Suppressor macrophage (primary cell): ENCODE measurements at regions not wholly inside any gene's neighbourhood (a gene's known extent, or its start where the extent isn't known, plus 50 kb on each side); places are given as distances from the start of the nearest gene placed in this dataset.
A peak's percentile ranks its signal among the peaks of the same experiment; 100 is the strongest.
"Not testable (repeated sequence)": the region's sequence is repeated elsewhere in the genome, so short reads cannot be mapped to it uniquely, and the experiment has no call there.

ENCODE experiments used
- DNase-seq, 4 experiments: peaks; one replicate each; pipeline ENCODE4 v3.0.0-alpha.2; 2020 to 2022

DNA sequence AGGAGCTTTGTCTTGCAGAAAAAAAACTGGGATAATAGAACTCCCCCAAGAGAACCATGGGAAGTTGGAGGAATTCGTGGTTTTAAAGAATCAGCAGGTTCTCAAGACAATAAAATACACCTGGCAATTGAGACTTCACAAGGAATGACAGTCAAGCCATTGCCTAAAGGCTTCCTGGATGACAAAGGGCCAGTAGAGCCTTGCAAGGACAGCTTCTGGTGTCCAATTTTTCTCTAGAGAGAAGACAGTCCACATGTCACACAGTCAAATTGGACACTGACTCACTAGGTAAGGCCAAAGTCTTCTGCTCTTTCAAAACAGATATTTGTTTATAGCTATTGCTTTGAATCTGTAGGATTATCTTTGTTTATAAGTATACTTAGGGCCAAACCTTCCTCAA lies 80.3 kb upstream of the BMP5 start:
- DNase-seq: no peak

DNA sequence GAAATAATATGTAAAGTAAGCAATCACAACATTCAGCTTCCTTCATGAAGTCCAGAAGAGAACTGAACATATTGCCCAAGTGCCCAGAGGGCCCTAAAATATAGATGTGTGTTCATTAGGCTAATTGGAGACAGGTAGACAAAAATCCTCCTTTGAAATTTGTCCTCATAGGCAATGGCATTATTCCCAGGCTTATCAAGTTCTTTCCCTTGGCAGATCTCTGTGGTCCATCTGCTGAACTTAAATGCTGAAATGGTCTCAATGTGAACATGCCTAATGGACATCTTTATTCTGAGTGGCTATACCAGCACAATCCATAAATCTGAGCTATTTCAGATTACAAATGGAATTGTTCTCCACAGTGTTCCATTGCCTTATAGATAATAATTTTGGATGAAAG lies 79.0 kb upstream of the BMP5 start:
- no peak for DNase-seq

DNA sequence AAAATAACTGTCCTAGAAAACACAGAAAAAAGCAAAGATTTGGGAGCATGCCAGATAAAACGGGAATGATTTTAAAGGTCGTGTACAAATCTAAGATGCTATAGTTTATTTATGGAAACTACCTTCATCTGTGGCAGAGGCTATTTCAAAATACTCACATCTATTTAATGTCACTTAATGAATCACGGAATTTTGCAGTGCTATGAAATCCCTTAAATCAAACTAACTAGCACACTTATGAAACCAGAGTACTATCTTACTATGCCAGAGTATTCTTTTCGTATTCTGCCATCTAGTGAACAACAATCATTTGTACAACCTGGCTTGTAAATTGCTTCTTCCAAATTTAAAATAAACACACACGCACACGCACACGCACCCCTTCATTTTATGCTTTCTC lies 77.9 kb upstream of the BMP5 start:
- no peak for DNase-seq

DNA sequence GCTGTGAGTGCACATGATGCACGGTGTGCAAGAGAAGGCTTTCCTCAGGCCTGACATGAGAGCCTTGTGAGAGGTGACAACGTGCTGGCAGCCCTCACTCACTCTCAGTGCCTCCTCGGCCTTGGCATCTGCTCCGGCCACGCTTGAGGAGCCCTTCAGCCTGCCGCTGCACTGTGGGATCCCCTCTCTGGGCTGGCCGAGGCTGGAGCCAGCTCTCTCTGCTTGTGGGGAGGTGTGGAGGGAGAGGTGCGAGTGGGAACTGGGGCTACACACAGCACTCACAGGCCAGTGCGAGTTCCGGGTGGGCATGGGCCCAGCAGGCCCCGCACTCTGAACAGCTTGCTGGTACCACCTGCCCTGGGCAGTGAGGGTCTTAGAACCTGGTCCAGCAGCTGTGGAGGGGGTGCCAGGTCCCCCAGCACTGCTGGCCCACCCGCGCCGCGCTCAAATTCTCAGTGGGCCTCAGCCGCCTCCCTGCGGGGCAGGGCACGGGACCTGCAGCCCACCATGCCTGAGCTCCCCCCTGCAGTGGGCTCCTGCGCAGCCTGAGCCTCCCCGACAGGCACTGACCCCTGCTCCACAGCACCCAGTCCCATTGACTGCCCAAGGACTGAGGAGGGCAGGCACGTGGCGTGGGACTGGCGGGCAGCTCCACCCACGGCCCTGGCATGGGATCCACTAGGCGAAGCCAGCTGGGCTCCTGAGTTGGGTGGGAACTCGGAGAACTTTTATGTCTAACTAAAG lies 74.9 kb upstream of the BMP5 start:
- DNase-seq: no peak

DNA sequence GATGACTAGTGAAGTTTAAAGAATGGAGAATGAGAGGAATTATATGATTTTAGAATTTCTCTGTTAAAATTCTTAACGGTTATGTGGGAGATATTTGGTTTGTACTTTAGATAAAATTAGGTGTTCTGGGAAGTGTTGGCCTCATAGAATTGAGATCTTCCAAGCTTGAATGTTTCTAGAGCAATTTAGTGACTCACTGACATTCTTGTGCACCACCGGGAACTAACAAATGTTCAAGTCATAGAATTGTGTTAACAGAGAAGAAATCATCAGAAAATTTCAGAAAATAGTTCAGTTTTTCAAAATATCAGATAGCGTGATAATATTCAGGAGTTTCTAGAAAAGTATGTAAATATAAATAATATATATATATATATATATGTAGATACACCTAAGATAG lies 67.9 kb upstream of the BMP5 start:
- DNase-seq: no peak

DNA sequence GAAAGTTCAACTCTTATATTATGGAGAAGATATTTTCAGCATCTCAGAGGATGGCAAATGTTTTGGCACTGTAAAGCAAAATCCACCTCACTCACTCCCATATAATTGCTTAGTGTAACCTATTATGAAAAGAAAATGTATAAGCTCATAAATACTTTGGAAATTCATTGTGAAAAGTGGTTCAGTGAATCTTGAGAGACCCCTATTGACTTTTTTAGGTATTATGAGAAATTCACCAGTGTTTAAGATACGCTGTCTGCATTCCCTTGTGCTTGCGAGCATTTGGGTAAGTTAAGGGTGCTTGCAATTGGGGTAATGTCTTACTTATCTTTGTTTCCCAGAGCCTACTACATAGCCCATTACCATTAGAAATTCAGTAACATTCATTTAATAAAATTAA lies 66.3 kb upstream of the BMP5 start:
- DNase-seq: no peak

DNA sequence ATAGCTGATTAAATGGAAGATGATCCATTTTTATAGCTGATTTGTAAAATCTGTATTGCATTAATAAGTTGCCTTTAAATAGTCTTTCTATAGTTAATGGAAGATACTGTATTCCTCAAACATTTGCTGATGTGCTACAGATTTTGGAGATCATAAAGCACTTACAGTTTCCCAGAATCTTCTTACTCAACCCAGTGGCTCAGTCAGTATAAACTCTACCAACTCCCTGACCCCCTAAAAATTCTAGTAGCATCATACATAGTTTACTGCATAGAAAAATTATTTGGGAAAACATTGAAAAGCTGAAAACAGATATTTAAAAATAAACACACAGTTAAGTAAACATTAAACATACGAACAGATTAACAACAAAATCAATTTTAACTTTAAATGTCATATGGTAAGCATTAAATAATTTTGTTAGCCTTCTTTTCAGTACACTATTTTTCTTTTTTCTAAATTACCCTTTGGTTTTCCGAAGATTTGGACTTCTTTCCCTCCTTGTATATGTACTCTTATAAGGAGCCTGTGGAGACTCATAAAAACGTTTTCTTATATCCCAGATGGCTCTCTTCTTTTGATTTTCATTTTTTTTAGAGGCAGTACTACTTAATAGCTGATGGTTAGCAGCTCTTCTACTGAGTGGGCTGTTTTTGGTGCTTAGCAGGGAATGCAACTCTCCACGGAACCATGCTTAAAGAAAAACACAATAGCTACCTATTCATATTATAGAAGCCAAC lies 62.7 kb upstream of the BMP5 start:
- DNase-seq: no peak

DNA sequence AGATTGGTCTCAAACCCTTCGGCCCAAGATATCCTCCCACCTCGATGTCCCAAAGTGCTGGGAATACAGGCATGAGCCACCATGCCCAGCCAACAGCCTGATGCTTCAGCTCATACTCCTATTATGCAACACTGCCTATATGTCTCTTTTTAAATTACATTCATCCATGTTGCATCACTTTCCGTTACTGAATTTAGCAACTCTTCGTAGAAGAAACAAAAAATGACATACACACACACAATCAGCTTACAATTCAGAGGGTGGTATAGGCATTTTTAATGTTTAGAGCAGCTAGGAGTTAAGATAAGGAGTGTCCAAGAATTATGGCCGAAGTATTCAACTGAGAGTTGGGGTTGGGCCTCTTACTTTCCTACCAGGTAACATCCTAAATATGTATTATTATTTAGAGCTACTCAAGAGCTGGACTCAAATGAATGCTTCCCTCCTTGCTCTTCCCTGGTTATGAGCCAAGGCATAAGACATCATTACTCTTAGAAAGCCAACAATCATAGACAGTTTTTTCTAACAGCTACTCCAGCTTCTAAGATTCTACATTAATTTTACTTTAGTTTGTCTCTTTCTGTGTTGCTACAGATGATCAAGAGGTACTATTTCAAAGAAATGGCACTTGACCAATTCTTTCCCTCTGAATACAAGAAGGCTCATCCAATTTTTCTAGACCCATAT lies 62.0 kb upstream of the BMP5 start:
- peak in 2 of 4 experiments; percentile 1 to 16 for DNase-seq

DNA sequence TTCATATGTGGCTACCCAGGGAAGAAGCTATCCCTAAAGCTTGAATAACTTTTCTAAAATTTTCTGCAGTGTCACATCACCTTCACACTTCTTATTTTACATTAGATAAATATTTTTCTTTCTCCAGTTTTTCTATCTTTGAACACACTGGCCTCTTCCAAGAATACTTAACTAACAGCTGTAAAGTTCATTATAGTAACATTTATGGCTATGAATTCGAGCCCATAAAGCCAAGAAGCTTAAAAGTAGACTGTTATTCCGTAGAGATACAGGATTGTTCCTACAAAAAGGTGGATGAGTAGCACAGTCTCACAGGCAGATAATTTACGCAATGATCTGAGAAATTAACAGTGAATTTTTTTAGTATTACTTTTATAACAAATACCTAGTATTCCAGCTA lies 55.7 kb upstream of the BMP5 start:
- DNase-seq: no peak

DNA sequence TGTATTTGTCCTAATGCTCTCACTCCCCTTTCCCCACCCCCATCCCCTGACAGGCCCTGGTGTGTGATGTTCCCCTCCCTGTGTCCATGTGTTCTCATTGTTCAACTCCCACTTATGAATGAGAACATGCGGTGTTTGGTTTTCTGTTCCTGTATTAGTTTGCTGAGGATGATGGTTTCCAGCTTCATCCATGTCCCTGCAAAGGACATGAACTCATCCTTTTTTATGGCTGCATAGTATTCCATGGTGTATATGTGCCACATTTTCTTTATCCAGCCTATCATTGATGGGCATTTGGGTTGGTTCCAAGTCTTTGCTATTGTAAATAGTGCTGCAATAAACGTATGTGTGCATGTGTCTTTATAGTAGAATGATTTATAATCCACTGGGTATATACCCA lies 52.3 kb upstream of the BMP5 start:
- DNase-seq: not testable (repeated sequence)

DNA sequence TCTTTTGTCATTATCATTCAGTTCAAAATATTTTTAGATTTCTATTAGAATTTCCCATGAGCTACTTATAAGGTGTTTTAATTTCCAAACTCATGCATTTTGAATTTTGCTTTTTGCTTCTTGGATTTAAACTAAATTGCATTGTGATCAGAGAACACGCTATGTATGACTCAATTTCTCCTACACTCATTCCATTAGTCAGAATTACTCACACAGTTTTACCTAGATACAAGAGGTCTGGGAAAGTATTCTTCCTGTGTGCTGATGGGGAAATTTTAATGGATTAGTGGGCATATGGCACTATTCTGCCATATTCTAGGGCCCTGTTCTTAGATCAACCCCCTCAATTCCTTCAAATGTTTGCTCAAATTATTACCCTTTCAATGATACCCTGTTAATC lies 49.9 kb upstream of the BMP5 start:
- no peak for DNase-seq
